Stimulated activated CD4-positive, alpha-beta T cell treated with anti-CD3 and anti-CD28 coated beads, Interleukin-1b, Interleukin-23, amount 100 ng/mL, for 24 hours (primary cell): ENCODE measurements at regions not wholly inside any gene's neighbourhood (a gene's known extent, or its start where the extent isn't known, plus 50 kb on each side); places are given as distances from the start of the nearest gene placed in this dataset.

ENCODE experiments used
- DNase-seq, 4 experiments: peaks; one replicate each; pipeline ENCODE4 v3.0.0-alpha.2; 2020; ENCODE audit warnings: low read depth in 4 of 4, low spot score in 1 of 4

- no peak for DNase-seq
Observed at GRCh38 chr10:116792817-116793216, 50.5 kb upstream of the HSPA12A start.

GRCh38 chr10:116796469-116796868, 52.8 kb upstream of the ENO4 start:
- DNase-seq = no peak

- DNase-seq = peak; percentile 54 to 64 (median 58)
Observed at GRCh38 chr10:116796910-116797513, 52.3 kb upstream of the ENO4 start.

GRCh38 chr10:116798859-116799258, 50.4 kb upstream of the ENO4 start:
- no peak for DNase-seq
